ENCODE measurements at regions not wholly inside any gene's neighbourhood (a gene's known extent, or its start where the extent isn't known, plus 50 kb on each side); places are given as distances from the start of the nearest gene placed in this dataset.

DNA sequence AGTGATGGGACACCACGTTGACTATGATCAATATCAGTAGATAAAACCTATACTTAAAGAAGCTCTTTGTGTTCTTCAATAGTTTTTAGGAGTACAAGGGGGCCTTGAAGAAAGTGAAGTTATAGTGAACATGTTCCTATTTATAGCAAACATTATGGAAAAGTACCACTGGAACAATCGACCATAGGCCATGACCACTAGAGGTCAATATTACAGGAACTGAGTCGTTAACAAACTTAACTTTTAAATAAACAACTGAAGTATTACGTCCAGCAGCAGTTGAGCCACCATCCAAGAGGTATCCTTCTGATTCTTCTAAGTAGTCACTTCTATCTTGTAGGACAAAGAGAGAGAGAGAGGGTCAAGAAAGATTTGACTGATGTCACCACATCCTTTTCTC is 391.0 kb upstream of the SLITRK5 start:
- no peak for DNase-seq (ENCODE audit: low read depth)
- H3K4me3 ChIP-seq (ENCODE audit: low read depth, low read length) = no peak overlapping the region
- TF ChIP-seq, protein P1, sequence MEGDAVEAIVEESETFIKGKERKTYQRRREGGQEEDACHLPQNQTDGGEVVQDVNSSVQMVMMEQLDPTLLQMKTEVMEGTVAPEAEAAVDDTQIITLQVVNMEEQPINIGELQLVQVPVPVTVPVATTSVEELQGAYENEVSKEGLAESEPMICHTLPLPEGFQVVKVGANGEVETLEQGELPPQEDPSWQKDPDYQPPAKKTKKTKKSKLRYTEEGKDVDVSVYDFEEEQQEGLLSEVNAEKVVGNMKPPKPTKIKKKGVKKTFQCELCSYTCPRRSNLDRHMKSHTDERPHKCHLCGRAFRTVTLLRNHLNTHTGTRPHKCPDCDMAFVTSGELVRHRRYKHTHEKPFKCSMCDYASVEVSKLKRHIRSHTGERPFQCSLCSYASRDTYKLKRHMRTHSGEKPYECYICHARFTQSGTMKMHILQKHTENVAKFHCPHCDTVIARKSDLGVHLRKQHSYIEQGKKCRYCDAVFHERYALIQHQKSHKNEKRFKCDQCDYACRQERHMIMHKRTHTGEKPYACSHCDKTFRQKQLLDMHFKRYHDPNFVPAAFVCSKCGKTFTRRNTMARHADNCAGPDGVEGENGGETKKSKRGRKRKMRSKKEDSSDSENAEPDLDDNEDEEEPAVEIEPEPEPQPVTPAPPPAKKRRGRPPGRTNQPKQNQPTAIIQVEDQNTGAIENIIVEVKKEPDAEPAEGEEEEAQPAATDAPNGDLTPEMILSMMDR (IDR thresholded peaks at IDR 0.05; ENCODE audit: low read depth, low read length, missing control alignments) = no peak

DNA sequence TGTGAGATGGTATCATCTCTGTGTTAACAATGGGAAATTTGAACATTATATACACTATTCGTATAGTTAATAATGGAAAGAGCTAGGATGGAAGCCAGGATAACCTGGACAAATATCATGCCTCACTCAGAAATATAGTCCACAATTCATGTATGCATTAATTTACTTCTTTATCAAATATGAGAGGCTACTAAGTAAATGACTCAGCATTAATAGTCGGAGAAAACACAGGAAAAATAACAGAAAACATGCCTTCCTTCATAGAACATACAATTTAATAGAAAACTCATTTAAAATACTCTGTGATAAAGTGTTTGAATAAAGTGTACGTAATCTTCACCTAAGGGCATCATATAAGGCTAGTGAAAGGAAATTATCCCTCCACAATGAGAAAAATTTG is 383.4 kb upstream of the SLITRK5 start:
- DNase-seq (ENCODE audit: low read depth) = no peak
- no peak overlapping the region for H3K4me3 ChIP-seq (ENCODE audit: low read depth, low read length)
- TF ChIP-seq, protein P1 (IDR thresholded peaks at IDR 0.05; ENCODE audit: low read depth, low read length, missing control alignments) = no peak

DNA sequence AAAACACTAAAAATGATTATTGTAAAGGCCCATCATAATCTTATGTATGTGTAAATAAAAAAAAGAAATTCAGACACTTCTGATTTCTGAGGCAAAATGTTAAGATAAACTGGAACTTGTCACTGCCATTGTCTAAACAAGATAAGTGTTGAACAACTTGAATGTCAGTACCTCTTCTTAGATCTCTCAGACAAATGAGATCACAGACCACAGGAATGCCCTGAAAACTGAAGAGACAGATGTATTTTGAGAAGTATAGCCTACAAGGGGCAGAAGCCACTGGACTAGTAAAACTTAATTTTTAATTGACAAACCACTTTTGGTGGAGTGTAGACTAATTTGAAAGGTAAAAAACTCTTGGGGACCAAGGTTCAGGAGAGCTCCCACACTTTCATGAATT is 375.5 kb upstream of the SLITRK5 start:
- H3K4me3 ChIP-seq (ENCODE audit: low read depth, low read length) = no peak overlapping the region
- TF ChIP-seq, protein P1 (IDR thresholded peaks at IDR 0.05; ENCODE audit: low read depth, low read length, missing control alignments) = no peak
- no peak for DNase-seq (ENCODE audit: low read depth)

DNA sequence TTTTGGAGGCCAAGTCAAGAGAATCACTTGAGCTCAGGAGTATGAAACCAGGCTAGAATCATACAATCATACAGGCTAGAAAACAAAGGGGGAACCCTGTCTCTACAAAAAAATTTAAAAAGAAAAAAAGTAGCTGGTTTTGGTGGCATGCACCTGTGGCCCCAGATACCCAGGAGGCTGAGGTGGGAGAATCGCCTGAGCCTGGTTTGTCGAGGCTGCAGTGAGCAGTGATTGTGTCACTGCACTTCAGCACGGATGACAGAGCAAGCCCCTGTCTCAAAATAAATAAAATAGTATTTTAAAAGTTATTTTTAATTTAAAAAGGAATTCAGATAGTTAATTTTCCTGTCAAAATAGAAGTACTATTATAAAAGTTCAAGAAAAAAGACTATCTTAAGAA is 369.1 kb upstream of the SLITRK5 start:
- no peak overlapping the region for H3K4me3 ChIP-seq (ENCODE audit: low read depth, low read length)
- TF ChIP-seq, protein P1 (IDR thresholded peaks at IDR 0.05; ENCODE audit: low read depth, low read length, missing control alignments) = no peak
- DNase-seq (ENCODE audit: low read depth) = no peak

DNA sequence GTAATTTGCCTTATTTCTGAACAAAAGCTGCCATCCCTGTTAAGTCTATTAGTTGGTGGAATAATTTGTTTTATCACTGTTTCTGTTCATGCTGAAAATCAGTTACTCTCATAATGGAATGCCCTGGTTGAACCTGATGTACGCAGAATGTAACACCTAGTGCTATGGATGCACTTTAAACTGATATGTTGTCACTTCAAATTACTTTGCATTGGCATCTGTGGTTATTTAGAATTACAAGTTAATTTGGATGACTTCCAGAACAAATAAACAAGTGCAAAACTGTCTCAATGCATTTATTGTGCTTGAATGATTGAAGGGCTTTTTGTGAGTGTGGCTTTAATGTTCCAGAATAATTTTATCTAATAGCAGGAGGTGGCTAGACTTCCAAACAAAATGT is 368.2 kb upstream of the SLITRK5 start:
- TF ChIP-seq, protein P1 (IDR thresholded peaks at IDR 0.05; ENCODE audit: low read depth, low read length, missing control alignments) = no peak
- no peak overlapping the region for H3K4me3 ChIP-seq (ENCODE audit: low read depth, low read length)
- no peak for DNase-seq (ENCODE audit: low read depth)

DNA sequence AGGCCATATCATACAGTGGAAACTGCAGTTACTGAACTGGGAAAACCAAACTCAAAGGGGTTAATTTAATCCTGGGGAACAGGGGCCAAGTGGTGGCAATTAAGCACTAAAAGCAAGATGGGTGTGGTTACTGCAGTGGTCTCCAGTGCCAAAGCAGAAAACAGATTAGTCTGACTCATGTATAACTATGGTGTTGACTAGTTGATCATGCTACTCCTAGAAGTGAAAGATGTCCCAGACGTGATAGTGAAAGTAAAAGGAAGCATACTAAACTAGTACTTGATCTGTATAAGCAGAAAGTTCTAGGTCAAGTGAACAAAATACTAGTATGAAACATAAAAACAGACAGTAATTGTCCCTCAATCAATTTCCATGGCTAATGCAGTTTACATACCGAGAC is 360.0 kb upstream of the SLITRK5 start:
- TF ChIP-seq, protein P1 (IDR thresholded peaks at IDR 0.05; ENCODE audit: low read depth, low read length, missing control alignments) = no peak
- H3K4me3 ChIP-seq (ENCODE audit: low read depth, low read length) = no peak overlapping the region
- DNase-seq (ENCODE audit: low read depth) = no peak

DNA sequence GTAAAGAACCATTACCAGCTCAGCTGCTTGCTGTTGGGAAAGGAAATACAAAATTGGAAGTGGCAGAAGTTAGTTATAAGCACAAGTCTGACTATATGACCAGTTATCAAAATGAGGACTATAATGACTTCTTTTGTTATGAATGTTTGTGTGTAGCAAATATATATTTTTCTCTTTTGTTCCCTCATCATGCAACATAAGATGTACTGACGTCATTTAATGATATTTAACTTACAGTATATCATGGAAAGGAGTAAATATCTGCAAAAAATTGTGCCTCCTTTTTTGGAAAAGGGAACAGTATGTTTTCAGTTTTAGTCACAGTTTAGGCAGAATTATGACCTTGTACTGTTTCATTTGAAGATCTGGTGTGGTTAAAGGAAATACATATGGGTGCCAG is 356.3 kb upstream of the SLITRK5 start:
- no peak for DNase-seq (ENCODE audit: low read depth)
- TF ChIP-seq, protein P1 (IDR thresholded peaks at IDR 0.05; ENCODE audit: low read depth, low read length, missing control alignments) = no peak
- H3K4me3 ChIP-seq (ENCODE audit: low read depth, low read length) = no peak overlapping the region
